Breast epithelium (tissue), 4 donors: ENCODE measurements at regions not wholly inside any gene's neighbourhood (a gene's known extent, or its start where the extent isn't known, plus 50 kb on each side); places are given as distances from the start of the nearest gene placed in this dataset.

Source experiments
- DNase-seq, 2 donors: peaks; one replicate each; pipeline ENCODE4 v3.0.0-alpha.2; 2019; ENCODE audit warnings: low spot score in 2 of 2
- H3K27ac ChIP-seq, 2 donors: fragments of 200-600 bp; sonication (generic) in 1 of 2; one replicate each; pipeline ENCODE4 v1.5.1; 2016 to 2019; ENCODE audit warnings: mild to moderate bottlenecking in 1 of 2
- H3K27me3 ChIP-seq, 2 donors: fragments of 200-600 bp; sonication (generic) in 1 of 2; one replicate each; pipeline versions ENCODE4 v1.5.1 to v1.6.0; 2017 to 2019; ENCODE audit warnings: control low read depth in 1 of 2, mild to moderate bottlenecking in 1 of 2
- H3K36me3 ChIP-seq: fragments of 200-600 bp; one replicate; pipeline ENCODE4 v1.5.1; 2019
- H3K4me1 ChIP-seq, 2 donors: fragments of 200-600 bp; sonication (generic); one replicate each; pipeline ENCODE4 v1.5.1; 2016 to 2019; ENCODE audit warnings: control low read depth in 1 of 2
- H3K4me3 ChIP-seq, 3 donors: fragments of 200-600 bp; sonication (generic); 1 replicate in 2 of 3; 2 replicates in 1 of 3; pipeline ENCODE4 v1.5.1; 2016 to 2019; ENCODE audit warnings: mild to moderate bottlenecking in 3 of 3, moderate library complexity in 2 of 3
- H3K9me3 ChIP-seq, 2 donors: fragments of 200-600 bp; sonication (generic) in 1 of 2; one replicate each; pipeline ENCODE4 v1.5.1; 2016 to 2019; ENCODE audit warnings: control low read depth in 1 of 2
- POLR2A ChIP-seq: fragments of 450-650 bp; IDR thresholded peaks from one replicate; pipeline ENCODE4 v1.6.1; 2016; ENCODE audit warnings: antibody characterized with exemption, mild to moderate bottlenecking, moderate library complexity
- POLR2AphosphoS5 ChIP-seq, 3 donors: sonication (generic); formaldehyde crosslinking; IDR thresholded peaks; one replicate each; pipeline ENCODE4 v1.6.1; 2017; ENCODE audit warnings: antibody characterized with exemption in 3 of 3
- intact Hi-C: fragments of 100-400 bp; cut with DNase I; formaldehyde crosslinking; loops from one replicate; pipeline ENCODE4 v1.15.1; 2023; ENCODE audit warnings: low total_unique reads
- TF ChIP-seq, protein P1 (sequence below), 3 donors: fragments of 450-650 bp; IDR thresholded peaks; one replicate each; pipeline ENCODE4 v1.5.1; 2016 to 2017; ENCODE audit warnings: antibody characterized with exemption in 3 of 3, mild to moderate bottlenecking in 3 of 3, moderate library complexity in 3 of 3

DNA sequence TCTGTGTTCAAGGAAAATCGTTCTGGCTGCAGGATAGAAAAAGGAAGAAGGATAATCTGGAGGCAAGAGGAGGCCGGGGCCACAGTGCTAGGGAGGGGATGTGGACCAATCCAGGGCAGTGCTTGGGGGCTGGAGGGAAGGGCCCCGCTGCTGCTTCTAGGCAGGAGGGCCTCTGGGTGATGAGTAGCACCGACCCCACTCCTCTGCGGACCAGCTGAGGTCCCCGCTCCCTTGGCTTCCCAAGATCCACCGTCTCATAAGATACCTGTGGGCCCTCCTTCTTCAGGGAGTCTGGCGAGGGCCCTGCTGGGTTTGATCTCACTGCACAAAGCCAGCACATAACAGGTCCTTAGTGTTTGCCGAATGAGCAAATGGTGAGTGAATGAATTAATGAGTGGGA, 93.5 kb upstream of the MVB12B start:
- Histone ChIP-seq H3K27me3 (no peaks in the 10 kb centered on the region), H3K27ac (no peak overlapping the region), H3K4me3 (no peak overlapping the region), H3K36me3 (no peaks in the 10 kb centered on the region), H3K9me3 (no peaks in the 10 kb centered on the region), H3K4me1 (no peaks in the 10 kb centered on the region)
- TF ChIP-seq POLR2A (no peak), POLR2AphosphoS5 (IDR thresholded peaks at IDR 0.05) (no peak)
- TF ChIP-seq, protein P1, sequence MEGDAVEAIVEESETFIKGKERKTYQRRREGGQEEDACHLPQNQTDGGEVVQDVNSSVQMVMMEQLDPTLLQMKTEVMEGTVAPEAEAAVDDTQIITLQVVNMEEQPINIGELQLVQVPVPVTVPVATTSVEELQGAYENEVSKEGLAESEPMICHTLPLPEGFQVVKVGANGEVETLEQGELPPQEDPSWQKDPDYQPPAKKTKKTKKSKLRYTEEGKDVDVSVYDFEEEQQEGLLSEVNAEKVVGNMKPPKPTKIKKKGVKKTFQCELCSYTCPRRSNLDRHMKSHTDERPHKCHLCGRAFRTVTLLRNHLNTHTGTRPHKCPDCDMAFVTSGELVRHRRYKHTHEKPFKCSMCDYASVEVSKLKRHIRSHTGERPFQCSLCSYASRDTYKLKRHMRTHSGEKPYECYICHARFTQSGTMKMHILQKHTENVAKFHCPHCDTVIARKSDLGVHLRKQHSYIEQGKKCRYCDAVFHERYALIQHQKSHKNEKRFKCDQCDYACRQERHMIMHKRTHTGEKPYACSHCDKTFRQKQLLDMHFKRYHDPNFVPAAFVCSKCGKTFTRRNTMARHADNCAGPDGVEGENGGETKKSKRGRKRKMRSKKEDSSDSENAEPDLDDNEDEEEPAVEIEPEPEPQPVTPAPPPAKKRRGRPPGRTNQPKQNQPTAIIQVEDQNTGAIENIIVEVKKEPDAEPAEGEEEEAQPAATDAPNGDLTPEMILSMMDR (IDR thresholded peaks at IDR 0.05), result no peak
- intact Hi-C loops, result loop anchor here (5.0 kb wide), 2 partner anchors 391 to 594 kb away; no protein-coding TSS in a partner anchor
- DNase-seq, result no peak

DNA sequence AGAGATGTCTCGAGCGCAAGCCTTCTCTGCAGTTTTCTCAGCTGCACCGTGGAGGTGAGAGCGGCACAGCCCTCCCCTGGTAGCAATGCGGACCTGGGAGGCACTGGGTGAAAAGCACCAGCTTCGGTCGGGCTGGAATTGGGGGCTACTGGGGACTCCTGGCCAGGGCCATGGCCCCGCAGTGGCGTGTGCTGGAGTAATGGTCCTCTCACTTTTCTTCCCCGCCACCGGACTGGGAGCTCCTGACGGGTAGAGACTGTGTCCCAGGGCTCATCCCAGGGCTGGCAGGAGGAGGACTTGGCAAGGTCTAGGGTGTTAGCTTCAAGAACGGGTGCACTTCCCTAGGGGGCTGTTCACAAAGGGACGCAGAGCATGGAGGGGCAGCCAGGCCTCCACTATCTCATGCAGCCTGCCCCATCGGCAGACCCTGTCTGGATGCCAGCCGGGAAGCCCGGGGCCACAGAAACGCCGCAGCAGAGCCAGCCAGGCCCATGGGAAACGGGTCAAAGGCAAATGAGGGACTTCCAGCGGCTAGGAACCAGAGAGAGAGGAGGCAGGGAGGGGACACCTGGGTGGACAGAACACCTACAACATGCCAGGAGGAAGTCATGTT, 92.6 kb upstream of the MVB12B start:
- no peak overlapping the region for H3K4me3 ChIP-seq
- H3K27ac ChIP-seq, result no peak overlapping the region
- no peaks in the 10 kb centered on the region for H3K9me3 ChIP-seq
- H3K4me1 ChIP-seq, result no peaks in the 10 kb centered on the region
- DNase-seq, result no peak
- no peaks in the 10 kb centered on the region for H3K27me3 ChIP-seq
- intact Hi-C loops, result loop anchor here (5.0 kb wide), 2 partner anchors 392 to 593 kb away; no protein-coding TSS in a partner anchor
- TF ChIP-seq POLR2AphosphoS5 (IDR thresholded peaks at IDR 0.05) (no peak), POLR2A (no peak)
- TF ChIP-seq, protein P1 (IDR thresholded peaks at IDR 0.05), result no peak
- H3K36me3 ChIP-seq, result no peaks in the 10 kb centered on the region

DNA sequence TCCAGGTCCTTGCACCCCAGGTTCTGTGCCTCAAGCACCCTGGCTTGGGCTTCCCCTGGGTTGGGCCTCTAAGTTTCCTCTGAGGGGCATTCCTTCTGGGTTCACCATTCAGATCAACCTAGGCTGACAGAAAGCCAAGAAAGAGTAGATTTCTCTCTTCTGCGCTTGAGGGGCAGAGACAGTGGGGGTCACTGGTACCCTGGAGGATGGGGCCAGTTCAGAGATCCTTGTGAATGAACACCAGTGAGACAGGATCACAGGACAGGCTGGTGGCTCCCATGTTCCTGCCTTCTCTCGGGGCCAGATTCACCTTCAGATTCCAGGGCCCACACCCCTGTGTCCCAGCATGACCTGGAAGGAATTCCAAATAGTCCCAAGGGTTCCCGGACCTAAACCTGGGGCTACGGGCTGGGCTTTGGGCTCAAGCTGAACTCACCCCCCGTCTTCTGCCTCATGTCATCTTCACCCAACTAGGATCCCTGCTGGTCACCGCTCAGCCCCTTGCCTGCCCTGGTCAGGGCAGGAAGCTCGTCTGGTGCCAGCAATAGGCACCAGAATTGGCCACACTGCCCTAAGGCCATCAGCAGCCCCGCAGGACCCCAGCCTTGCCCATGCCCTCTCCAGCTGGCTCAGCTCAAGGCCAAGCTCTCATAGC, 91.8 kb upstream of the MVB12B start:
- no peak for TF ChIP-seq POLR2AphosphoS5 (IDR thresholded peaks at IDR 0.05)
- TF ChIP-seq POLR2A, result no peak
- TF ChIP-seq, protein P1 (IDR thresholded peaks at IDR 0.05), result no peak
- no peak overlapping the region for H3K4me3 ChIP-seq
- no peaks in the 10 kb centered on the region for H3K9me3 ChIP-seq
- H3K36me3 ChIP-seq, result no peaks in the 10 kb centered on the region
- no peak overlapping the region for H3K27ac ChIP-seq
- H3K4me1 ChIP-seq, result no peaks in the 10 kb centered on the region
- H3K27me3 ChIP-seq, result no peaks in the 10 kb centered on the region
- no peak for DNase-seq
- intact Hi-C loops, result loop anchor here (5.0 kb wide), 2 partner anchors 393 to 592 kb away; no protein-coding TSS in a partner anchor

DNA sequence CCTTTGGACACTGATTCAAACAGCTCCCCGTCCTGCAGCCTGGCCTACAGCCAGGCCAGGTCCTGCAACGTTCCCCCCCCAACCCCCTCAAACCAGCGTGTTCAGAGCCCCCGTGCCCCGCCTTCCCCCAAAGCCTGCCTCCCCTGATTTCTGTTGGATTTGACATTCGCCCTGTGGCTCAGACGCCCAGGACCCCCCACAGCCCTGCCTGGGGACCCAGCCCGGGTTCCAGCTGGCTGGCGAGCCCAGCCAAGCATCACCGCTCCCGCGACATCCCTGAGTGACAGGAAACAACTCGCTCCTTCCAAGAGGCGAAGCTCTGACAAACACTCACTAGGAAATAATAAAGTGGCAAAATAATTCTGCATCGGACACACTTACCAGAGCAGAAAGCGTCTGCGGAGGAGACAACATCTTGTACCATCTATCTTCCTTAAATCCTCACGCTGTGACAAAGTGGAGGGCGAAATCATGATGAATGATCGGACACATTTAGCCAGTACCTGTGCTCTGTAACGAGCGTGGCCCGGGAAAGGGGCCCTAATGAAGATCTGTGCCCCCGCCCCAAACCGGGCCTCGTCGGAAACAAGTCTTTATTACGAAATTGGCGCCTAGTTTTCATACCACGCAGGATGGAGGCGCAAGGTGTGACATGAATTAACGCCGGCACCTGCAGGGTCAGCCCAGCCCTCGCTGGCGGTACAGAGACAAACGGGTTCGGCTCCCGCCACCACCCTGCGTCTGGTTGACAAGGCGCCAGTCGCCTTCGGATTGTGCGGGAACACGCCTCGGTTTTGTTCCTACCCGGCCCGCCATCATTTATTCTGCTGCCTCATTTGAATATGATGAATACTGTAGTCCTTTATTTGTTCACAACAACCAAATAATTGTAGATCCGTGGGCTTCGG, 91.0 kb upstream of the MVB12B start:
- no peak for DNase-seq
- no peak overlapping the region for H3K4me3 ChIP-seq
- intact Hi-C loops, result loop anchor here (2.0 kb wide), 1 partner anchor 77 kb away; no protein-coding TSS in a partner anchor
- TF ChIP-seq, protein P1 (IDR thresholded peaks at IDR 0.05), result no peak
- TF ChIP-seq POLR2AphosphoS5 (IDR thresholded peaks at IDR 0.05), result no peak
- TF ChIP-seq POLR2A, result no peak
- no peaks in the 10 kb centered on the region for H3K4me1 ChIP-seq
- no peak overlapping the region for H3K27ac ChIP-seq
- no peaks in the 10 kb centered on the region for H3K36me3 ChIP-seq
- no peaks in the 10 kb centered on the region for H3K27me3 ChIP-seq
- H3K9me3 ChIP-seq, result no peaks in the 10 kb centered on the region
